COLO668 (cell line): ENCODE measurements at regions not wholly inside any gene's neighbourhood (a gene's known extent, or its start where the extent isn't known, plus 50 kb on each side); places are given as distances from the start of the nearest gene placed in this dataset.
"Not testable (repeated sequence)": the region's sequence is repeated elsewhere in the genome, so short reads cannot be mapped to it uniquely, and the experiment has no call there.

Experiments used
- DNase-seq: peaks from one replicate; lab custom pipeline; 2025; ENCODE audit not compliant: unreplicated experiment; lab: John Stamatoyannopoulos, UW

- no peak for DNase-seq
Measured at GRCh38 chr2:194087089-194087958, 1569.7 kb upstream of the SLC39A10 start.

DNA sequence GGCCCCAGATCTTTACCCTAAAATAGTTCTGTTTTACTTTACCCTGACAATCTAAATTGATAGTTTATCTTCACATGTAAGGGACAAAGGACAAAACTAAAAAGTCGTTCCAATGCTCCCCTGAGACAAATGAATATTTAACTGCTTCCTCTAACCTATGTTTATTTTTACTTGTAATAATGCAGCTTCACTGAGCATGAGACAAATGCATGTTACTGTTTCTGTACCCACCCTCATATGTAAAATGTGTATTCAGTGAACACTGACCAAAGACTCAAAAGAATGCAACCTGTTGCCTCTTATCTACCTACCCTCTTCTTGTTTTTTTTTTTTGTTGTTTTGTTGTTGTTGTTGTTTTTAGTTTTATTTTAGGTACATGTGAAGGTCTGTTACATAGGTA lies 1570.9 kb upstream of the SLC39A10 start:
- DNase-seq: no peak

- no peak for DNase-seq
Measured at GRCh38 chr2:194079989-194080388, 1577.0 kb upstream of the SLC39A10 start.

- DNase-seq: no peak
Measured at GRCh38 chr2:194077366-194077765, 1579.7 kb upstream of the SLC39A10 start.

DNA sequence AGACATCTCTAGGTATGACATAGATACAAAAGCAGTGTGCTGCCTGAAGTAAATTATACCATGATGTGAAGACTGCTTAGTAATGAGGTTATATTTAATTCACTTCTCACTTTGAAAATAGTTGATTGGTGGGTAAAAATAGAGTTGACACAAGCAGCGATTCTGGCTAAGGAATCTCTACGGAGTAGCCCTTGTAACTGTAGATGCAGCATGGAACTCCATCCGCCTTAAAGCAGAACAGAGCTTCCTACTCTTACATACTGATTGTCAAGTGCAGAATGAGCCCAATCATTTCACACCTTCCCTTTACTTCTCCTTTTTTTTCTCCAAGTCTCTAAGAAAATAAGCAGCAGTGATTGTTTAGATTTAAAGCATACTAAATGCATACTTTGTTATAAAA lies 1594.6 kb upstream of the SLC39A10 start:
- no peak for DNase-seq

DNA sequence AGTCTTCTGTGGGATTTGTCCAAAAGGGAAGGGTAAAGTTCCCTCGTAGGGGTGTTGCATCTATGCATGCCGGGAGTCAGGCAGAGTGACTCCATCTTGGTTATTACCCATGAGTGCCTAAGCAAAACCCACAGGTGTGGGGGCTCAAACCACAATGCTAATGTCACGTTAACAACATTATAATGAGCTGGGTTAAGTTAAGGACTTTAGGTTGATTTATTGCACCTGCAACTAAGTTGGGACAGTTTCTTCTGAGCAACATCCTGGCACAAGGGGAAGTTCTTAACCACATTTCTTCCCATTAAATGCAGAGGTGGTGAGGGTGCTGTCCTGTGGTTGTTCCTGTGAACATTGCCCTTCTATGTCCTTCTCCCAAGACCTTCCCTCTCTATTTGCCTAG lies 1596.8 kb upstream of the SLC39A10 start:
- no peak for DNase-seq

DNA sequence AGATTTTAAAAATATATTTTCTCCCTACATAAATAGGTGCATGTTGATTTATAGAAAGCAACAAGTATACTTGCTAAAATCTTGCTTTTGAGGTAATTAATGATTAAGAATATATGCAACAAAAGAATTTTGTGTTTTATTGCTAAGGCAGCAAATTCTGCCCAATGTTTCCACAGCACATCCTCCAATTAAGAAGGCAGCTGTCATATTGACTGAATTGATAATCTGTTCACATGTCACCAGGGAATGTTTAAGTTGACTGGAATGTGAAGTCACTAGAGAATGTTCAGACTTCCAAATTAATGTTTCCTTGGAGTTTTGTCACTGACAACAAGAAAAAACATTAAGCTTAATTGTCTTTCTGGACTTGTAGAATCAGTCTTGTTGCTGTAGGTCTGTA lies 1602.7 kb upstream of the SLC39A10 start:
- DNase-seq: no peak

GRCh38 chr2:194044321-194044720 lies 1612.7 kb upstream of the SLC39A10 start:
- no peak for DNase-seq

DNA sequence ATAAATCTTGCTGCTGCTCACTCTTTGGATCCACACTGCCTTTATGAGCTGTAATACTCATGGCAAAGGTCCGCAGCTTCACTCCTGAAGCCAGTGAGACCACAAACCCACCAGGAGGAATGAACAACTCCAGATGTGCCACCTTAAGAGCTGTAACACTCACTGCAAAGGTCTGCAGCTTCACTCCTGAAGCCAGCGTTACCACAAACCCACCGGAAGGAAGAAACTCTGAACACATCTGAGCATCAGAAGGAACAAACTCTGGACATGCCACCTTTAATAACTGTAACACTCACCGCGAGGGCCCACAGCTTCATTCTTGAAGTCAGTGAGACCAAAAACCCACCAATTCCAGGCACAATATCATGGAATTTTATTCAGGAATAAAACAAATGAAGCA lies 1635.9 kb upstream of the SLC39A10 start:
- DNase-seq: not testable (repeated sequence)

GRCh38 chr2:194020155-194020554 lies 1636.9 kb upstream of the SLC39A10 start:
- DNase-seq: no peak

DNA sequence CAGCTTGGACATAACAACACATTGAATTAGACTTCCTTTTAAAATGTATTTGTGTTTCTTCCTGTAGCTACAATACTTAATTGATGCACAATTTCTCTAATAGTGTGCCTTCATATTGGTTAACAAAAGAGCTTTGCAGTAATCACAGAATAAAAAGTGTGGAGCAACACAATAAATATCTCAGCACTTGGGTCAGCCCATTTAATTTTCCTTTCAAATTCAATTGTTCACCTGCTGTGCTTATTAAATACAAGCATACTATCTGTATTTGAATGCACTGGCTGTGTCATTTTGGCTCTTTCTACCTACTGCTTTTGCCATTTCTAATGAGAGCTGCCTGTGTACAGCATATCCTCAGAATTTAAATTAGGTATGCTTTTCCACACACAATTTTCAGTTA lies 1641.3 kb upstream of the SLC39A10 start:
- DNase-seq: no peak

GRCh38 chr2:194014639-194015038 lies 1642.4 kb upstream of the SLC39A10 start:
- DNase-seq: no peak

DNA sequence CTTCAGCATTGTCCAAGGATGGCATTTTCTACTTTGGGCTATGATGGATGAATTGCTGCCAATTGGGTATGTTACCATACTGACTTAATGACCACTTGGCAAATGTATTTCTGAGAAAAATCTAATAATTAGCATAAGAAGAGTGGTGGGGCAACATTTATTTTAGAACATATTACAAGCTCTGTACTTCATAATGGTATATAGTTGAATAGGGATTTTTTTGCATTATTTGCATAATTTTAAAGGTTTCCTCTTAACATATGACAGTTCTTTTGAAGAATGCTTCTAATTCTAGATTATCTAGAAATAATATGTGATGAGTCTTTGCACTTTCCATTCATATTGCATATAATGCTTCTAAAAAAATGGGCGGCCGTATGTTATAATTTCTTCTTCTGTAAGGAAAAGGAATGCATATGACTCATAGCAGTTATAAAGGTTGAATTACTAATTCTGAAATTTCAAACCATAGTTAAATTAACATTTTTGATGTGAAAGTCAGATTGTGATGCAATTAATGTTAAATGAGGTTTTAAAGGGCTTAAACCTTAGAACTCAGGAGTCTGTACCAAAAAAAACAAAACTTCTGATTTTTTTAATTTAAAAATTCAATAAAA lies 1652.3 kb upstream of the SLC39A10 start:
- DNase-seq: no peak

- DNase-seq: no peak
Measured at GRCh38 chr2:194003911-194004310, 1653.1 kb upstream of the SLC39A10 start.

DNA sequence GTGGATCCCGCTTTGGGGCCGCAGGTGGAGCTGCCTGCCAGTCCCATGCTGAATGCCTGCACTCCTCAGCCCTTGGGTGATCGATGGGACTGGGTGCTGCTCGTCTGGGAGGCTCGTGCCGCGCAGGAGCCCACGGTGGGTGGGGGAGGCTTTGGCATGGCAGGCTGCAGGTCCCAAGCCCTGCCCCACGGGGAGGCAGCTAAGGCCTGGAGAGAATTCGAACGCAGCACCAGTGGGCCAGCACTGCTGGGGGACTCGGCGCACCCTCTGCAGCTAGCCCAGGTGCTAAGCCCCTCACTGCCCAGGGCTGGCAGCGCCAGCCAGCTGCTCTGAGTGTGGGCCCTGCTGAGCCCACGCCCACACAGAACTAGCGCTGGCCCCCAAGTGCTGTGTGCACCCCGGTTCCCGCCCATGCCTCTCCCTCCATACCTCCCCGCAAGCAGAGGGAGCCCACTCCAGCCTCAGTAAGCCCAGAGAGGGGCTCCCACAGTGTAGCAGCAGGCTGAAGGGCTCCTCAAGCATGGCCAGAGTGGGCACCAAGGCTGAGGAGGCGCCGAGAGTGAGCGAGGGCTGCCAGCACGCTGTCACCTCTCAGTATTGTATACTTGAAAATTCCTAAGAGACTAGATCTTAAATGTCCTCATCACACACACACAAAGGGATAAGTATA lies 1654.2 kb upstream of the SLC39A10 start:
- DNase-seq: no peak

- DNase-seq: no peak
Measured at GRCh38 chr2:193990868-193991267, 1666.2 kb upstream of the SLC39A10 start.

DNA sequence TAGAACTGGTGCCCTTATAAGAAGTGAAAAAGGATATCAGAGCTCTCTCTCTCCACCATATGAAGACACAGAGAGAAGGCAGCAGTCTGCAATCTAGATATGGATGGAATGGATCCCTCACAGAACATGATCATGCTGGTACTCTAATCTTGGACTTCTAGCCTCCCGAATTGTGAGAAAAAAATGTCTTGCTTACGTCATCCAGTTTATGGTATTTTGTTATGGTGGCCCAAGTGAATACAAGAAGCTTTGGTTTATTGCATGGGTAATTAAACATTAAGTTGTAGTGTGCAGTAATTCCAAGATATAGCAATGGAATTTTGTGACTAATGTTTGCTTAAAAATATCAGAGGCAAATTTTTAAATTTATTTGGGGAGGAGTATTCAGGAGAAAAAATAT lies 1667.4 kb upstream of the SLC39A10 start:
- no peak for DNase-seq

GRCh38 chr2:193988784-193989183 lies 1668.2 kb upstream of the SLC39A10 start:
- no peak for DNase-seq

DNA sequence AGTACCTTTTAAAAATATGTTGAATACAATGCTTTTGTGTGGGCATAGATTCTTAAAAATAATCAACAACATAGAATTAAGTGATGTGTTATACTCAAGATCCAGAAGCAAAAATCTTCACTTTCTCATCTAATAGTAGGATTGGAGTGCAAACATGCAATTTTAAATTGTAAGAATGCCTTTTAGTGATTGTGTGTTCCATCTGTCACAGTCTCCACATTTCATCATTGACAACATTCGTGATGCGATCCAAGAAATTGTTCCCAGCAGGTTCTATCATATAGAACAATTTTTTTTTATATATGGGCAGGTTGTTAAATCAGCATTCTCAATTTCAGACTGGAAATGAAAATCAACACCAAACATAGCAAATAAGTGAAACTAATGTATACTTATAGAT lies 1671.8 kb upstream of the SLC39A10 start:
- no peak for DNase-seq

DNA sequence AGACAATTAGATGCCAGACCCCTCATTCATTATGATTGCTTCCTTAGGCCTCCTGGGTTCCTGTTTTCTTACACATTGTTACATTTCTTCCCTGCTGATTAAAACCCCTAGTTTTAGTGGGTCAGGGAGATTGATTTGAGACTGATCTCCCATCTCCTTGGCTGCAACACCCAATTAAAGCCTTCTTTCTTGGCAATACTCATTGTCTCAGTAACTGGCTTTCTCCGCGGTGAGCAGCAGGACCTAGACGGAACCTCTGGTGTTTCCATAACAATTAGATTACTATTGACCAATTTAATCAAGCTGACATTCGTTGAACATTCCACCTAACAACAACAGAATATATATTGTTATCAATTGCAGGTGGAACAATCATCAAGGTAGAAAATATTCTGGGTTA lies 1676.4 kb upstream of the SLC39A10 start:
- DNase-seq: no peak

- DNase-seq: no peak
Measured at GRCh38 chr2:193973781-193974180, 1683.2 kb upstream of the SLC39A10 start.

GRCh38 chr2:193966590-193966989 lies 1690.4 kb upstream of the SLC39A10 start:
- DNase-seq: no peak
